SK-N-SH (cell line): ENCODE measurements at regions not wholly inside any gene's neighbourhood (a gene's known extent, or its start where the extent isn't known, plus 50 kb on each side); places are given as distances from the start of the nearest gene placed in this dataset.

Experiments
- CTCF ChIA-PET: fragments of 300-600, 350-600 bp; formaldehyde crosslinking; extraction: SDS; loops from one replicate; lab custom pipeline; 2021; lab: Yijun Ruan, JAX
- POLR2A ChIA-PET: fragments of 350-600 bp; sonication (Branson Sonifier 250); formaldehyde crosslinking; extraction: SDS; loops from one replicate; lab custom pipeline; 2020; ENCODE audit warnings: antibody characterized with exemption, inconsistent platforms; lab: Yijun Ruan, JAX
- DNase-seq: peaks from one replicate; pipeline ENCODE4 v3.0.0; 2012
- H2AFZ ChIP-seq: fragments of 200-600 bp; sonication (generic); 2 replicates; pipeline ENCODE4 v1.8.1; 2016; ENCODE audit warnings: antibody characterized with exemption, mild to moderate bottlenecking, low read depth
- H3F3A ChIP-seq: fragments of 200-600 bp; sonication (generic); replicated peaks from 2 replicates; pipeline ENCODE3; 2016; ENCODE audit warnings: antibody characterized with exemption, mild to moderate bottlenecking; ENCODE audit not compliant: insufficient read depth
- H3K27ac ChIP-seq, 2 experiments: fragments of 200-500 bp in 1 of 2; fragments of 200-600 bp in 1 of 2; sonication (Bioruptor generic) in 1 of 2; sonication (generic), shearing (Covaris generic) in 1 of 2; 2 replicates each; pipeline versions ENCODE4 v1.5.1 to v1.6.1; 2014 to 2016; ENCODE audit warnings: low read depth in 2 of 2, inconsistent platforms in 1 of 2, low read length in 1 of 2, mild to moderate bottlenecking in 1 of 2, mixed read lengths in 1 of 2
- H3K27me3 ChIP-seq: fragments of 200-600 bp; sonication (generic), shearing (Covaris generic); 2 replicates; pipeline ENCODE4 v1.6.1; 2016; ENCODE audit warnings: mixed run types; ENCODE audit not compliant: insufficient read depth
- H3K36me3 ChIP-seq, 2 experiments: fragments of 200-500 bp in 1 of 2; fragments of 200-600 bp in 1 of 2; sonication (Bioruptor generic) in 1 of 2; sonication (generic) in 1 of 2; replicated peaks in 1 of 2; 2 replicates each; pipeline versions ENCODE3 to v1.5.1; 2014 to 2016; ENCODE audit warnings: low read length in 1 of 2, mild to moderate bottlenecking in 1 of 2; ENCODE audit not compliant: insufficient read depth in 2 of 2, control insufficient read depth in 1 of 2
- H3K4me1 ChIP-seq, 2 experiments: fragments of 200-500 bp in 1 of 2; fragments of 200-600 bp in 1 of 2; sonication (Bioruptor generic) in 1 of 2; sonication (generic), shearing (Covaris generic) in 1 of 2; 2 replicates each; pipeline versions ENCODE4 v1.5.1 to v1.6.1; 2014 to 2016; ENCODE audit warnings: low read depth in 1 of 2, low read length in 1 of 2, mixed run types in 1 of 2; ENCODE audit not compliant: insufficient read depth in 2 of 2, control insufficient read depth in 1 of 2
- H3K4me2 ChIP-seq: fragments of 200-600 bp; sonication (generic), shearing (Covaris generic); 2 replicates; pipeline ENCODE4 v1.6.1; 2017; ENCODE audit warnings: mixed run types
- H3K4me3 ChIP-seq, 2 experiments: fragments of 200-500 bp in 1 of 2; fragments of 200-600 bp in 1 of 2; sonication (Bioruptor generic) in 1 of 2; sonication (generic), shearing (Covaris generic) in 1 of 2; 2 replicates each; pipeline versions ENCODE4 v1.5.1 to v1.8.1; 2014 to 2016; ENCODE audit warnings: low read depth in 2 of 2, inconsistent platforms in 1 of 2, low read length in 1 of 2, mild to moderate bottlenecking in 1 of 2, mixed read lengths in 1 of 2, moderate library complexity in 1 of 2
- H3K79me2 ChIP-seq: fragments of 200-600 bp; sonication (generic); 2 replicates; pipeline ENCODE4 v1.8.1; 2017; ENCODE audit warnings: mild to moderate bottlenecking; ENCODE audit not compliant: insufficient read depth
- H3K9ac ChIP-seq: fragments of 200-600 bp; sonication (generic); 2 replicates; pipeline ENCODE4 v1.6.1; 2017; ENCODE audit warnings: mixed run types
- H3K9me2 ChIP-seq: fragments of 200-600 bp; sonication (generic); 2 replicates; pipeline ENCODE4 v1.6.1; 2017; ENCODE audit warnings: mixed run types
- H3K9me3 ChIP-seq: fragments of 200-600 bp; sonication (generic); 2 replicates; pipeline ENCODE4 v1.6.1; 2017; ENCODE audit warnings: mixed run types, mild to moderate bottlenecking, moderate library complexity
- H4K20me1 ChIP-seq: fragments of 200-600 bp; sonication (generic); 2 replicates; pipeline ENCODE4 v1.6.1; 2017; ENCODE audit warnings: mild to moderate bottlenecking, mixed run types; ENCODE audit not compliant: insufficient read depth
- EP300 ChIP-seq, 2 experiments: IDR thresholded peaks; 2 replicates each; pipeline versions ENCODE4 v1.4.0 to v1.6.1; 2012; ENCODE audit warnings: borderline replicate concordance in 1 of 2, low read depth in 1 of 2, low read length in 1 of 2
- FOSL2 ChIP-seq: IDR thresholded peaks from 2 replicates; pipeline ENCODE4 v1.4.0; 2012; ENCODE audit warnings: low read depth, mild to moderate bottlenecking, moderate library complexity, borderline replicate concordance
- FOXJ3 ChIP-seq: sonication (generic); formaldehyde crosslinking; IDR thresholded peaks from 2 replicates; pipeline ENCODE4 v1.5.1; 2020; ENCODE audit warnings: mild to moderate bottlenecking, missing genetic modification reagents
- FOXM1 ChIP-seq: IDR thresholded peaks from 2 replicates; pipeline ENCODE4 v1.4.0; 2012; ENCODE audit warnings: low read depth, mild to moderate bottlenecking
- GABPA ChIP-seq: IDR thresholded peaks from 2 replicates; pipeline ENCODE4 v1.4.0; 2012; ENCODE audit warnings: low read depth, mild to moderate bottlenecking
- GATA2 ChIP-seq: sonication (generic); formaldehyde crosslinking; IDR thresholded peaks from 2 replicates; pipeline ENCODE4 v1.5.0; 2020; ENCODE audit warnings: mild to moderate bottlenecking, missing genetic modification reagents
- JUND ChIP-seq: IDR thresholded peaks from 2 replicates; pipeline ENCODE4 v1.4.0; 2012
- MXI1 ChIP-seq: IDR thresholded peaks from 2 replicates; pipeline ENCODE4 v1.6.1; 2012; ENCODE audit warnings: mild to moderate bottlenecking, low read depth, low read length, improper control_type of control experiment
- NFIC ChIP-seq: IDR thresholded peaks from 2 replicates; pipeline ENCODE4 v1.4.0; 2012; ENCODE audit warnings: borderline replicate concordance
- POLR2AphosphoS5 ChIP-seq: IDR thresholded peaks from 2 replicates; pipeline ENCODE4 v1.6.1; 2012; ENCODE audit warnings: low read depth, low read length
- RCOR1 ChIP-seq: fragments of 150-350 bp; IDR thresholded peaks from 2 replicates; pipeline ENCODE4 v1.6.1; 2017; ENCODE audit warnings: antibody characterized with exemption, low read length
- RXRA ChIP-seq: IDR thresholded peaks from 2 replicates; pipeline ENCODE4 v1.4.0; 2012; ENCODE audit warnings: low read depth, mild to moderate bottlenecking, borderline replicate concordance
- SIN3A ChIP-seq: IDR thresholded peaks from 2 replicates; pipeline ENCODE4 v1.6.1; 2012; ENCODE audit warnings: low read depth, mild to moderate bottlenecking, low read length, moderate library complexity, borderline replicate concordance
- SMC3 ChIP-seq: IDR thresholded peaks from 2 replicates; pipeline ENCODE4 v1.6.1; 2012; ENCODE audit warnings: low read depth, low read length, improper control_type of control experiment
- TAF1 ChIP-seq: IDR thresholded peaks from 2 replicates; pipeline ENCODE4 v1.6.1; 2012; ENCODE audit warnings: low read depth, mild to moderate bottlenecking, low read length, moderate library complexity, borderline replicate concordance
- TCF12 ChIP-seq: IDR thresholded peaks from 2 replicates; pipeline ENCODE4 v1.4.0; 2012
- WGBS: methylation state at CpG from one replicate; pipeline ENCODE4 v1.1.6; 2017; ENCODE audit warnings: low lambda C conversion rate; 5-methylcytosine and 5-hydroxymethylcytosine counted together
- TF ChIP-seq, protein P1 (sequence below): fragments of 200-600 bp; sonication (generic); IDR thresholded peaks from 2 replicates; pipeline ENCODE4 v1.6.1; 2017; ENCODE audit warnings: antibody characterized with exemption, mild to moderate bottlenecking, moderate library complexity
- TF ChIP-seq, protein P2 (sequence below): IDR thresholded peaks from 2 replicates; pipeline ENCODE4 v1.4.0; 2012; ENCODE audit warnings: low read depth, borderline replicate concordance
- TF ChIP-seq, protein P3 (sequence below): IDR thresholded peaks from 2 replicates; pipeline ENCODE4 v1.4.0; 2012; ENCODE audit warnings: low read depth, borderline replicate concordance
- TF ChIP-seq, protein P4 (sequence below): fragments of 150-350 bp; IDR thresholded peaks from 2 replicates; pipeline ENCODE4 v1.6.1; 2017; ENCODE audit warnings: antibody characterized with exemption, low read length, low read depth, borderline replicate concordance

DNA sequence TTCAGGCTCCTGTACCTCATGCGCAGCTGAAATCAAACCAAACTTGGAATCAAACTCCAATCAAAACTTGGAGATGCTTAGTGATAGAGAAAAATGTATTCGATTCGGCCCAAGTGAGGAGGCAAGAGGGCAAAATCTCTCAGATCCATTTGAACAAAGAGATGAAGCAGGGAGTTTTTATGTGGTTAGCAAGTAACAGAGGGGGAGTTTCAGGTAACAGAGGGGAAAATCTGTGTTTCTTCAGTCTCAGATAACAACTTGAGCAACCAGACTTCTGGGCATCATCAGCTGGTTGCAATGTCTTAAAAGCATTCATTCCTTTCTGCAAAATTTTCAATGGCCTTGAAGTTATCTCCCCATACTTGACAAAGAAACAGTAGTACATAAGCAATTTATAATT lies 245.1 kb upstream of the AVPR1A start (continued):
- TF ChIP-seq, protein P1, sequence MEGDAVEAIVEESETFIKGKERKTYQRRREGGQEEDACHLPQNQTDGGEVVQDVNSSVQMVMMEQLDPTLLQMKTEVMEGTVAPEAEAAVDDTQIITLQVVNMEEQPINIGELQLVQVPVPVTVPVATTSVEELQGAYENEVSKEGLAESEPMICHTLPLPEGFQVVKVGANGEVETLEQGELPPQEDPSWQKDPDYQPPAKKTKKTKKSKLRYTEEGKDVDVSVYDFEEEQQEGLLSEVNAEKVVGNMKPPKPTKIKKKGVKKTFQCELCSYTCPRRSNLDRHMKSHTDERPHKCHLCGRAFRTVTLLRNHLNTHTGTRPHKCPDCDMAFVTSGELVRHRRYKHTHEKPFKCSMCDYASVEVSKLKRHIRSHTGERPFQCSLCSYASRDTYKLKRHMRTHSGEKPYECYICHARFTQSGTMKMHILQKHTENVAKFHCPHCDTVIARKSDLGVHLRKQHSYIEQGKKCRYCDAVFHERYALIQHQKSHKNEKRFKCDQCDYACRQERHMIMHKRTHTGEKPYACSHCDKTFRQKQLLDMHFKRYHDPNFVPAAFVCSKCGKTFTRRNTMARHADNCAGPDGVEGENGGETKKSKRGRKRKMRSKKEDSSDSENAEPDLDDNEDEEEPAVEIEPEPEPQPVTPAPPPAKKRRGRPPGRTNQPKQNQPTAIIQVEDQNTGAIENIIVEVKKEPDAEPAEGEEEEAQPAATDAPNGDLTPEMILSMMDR = no peak
- TF ChIP-seq, protein P2, sequence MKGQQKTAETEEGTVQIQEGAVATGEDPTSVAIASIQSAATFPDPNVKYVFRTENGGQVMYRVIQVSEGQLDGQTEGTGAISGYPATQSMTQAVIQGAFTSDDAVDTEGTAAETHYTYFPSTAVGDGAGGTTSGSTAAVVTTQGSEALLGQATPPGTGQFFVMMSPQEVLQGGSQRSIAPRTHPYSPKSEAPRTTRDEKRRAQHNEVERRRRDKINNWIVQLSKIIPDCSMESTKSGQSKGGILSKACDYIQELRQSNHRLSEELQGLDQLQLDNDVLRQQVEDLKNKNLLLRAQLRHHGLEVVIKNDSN = no peak
- TF ChIP-seq, protein P3, sequence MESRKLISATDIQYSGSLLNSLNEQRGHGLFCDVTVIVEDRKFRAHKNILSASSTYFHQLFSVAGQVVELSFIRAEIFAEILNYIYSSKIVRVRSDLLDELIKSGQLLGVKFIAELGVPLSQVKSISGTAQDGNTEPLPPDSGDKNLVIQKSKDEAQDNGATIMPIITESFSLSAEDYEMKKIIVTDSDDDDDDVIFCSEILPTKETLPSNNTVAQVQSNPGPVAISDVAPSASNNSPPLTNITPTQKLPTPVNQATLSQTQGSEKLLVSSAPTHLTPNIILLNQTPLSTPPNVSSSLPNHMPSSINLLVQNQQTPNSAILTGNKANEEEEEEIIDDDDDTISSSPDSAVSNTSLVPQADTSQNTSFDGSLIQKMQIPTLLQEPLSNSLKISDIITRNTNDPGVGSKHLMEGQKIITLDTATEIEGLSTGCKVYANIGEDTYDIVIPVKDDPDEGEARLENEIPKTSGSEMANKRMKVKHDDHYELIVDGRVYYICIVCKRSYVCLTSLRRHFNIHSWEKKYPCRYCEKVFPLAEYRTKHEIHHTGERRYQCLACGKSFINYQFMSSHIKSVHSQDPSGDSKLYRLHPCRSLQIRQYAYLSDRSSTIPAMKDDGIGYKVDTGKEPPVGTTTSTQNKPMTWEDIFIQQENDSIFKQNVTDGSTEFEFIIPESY = no peak

DNA sequence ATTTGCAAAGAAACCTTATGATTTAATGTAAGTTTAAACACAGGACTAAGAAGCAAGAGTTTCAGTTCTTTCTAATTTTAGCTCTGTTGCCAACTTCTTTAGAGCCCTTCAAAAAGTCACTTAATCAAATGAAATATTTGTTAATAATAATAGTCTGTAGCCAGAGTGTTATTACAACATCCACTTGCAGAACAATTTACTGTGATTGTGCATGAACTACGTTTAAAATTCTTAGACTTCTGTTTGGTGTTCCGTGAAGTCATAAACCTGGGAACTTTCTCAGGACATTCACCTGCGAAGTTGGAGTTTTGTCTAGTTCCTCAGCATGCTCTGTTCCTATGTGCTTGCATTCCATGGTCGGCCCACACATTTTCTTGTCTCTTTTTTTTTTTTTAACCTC lies 244.0 kb upstream of the AVPR1A start:
- Histone ChIP-seq H3K79me2 (no peaks in the 10 kb centered on the region), H3K9me2 (no peaks in the 10 kb centered on the region), H3K27ac (no peak overlapping the region), H3F3A (no peaks in the 10 kb centered on the region), H4K20me1 (no peaks in the 10 kb centered on the region), H3K27me3 (peaks cover 4% of the 10 kb centered on the region; the same call in 1 of the 2 replicates), H3K9ac (no peak overlapping the region), H3K4me3 (no peak overlapping the region), H3K9me3 (no peaks in the 10 kb centered on the region), H3K36me3 (no peaks in the 10 kb centered on the region), H3K4me2 (no peak overlapping the region), H3K4me1 (no peaks in the 10 kb centered on the region), H2AFZ (no peak overlapping the region)
- 10% methylated on average over 4 of the region's 4 CpGs for WGBS
- CTCF ChIA-PET = interaction anchor here (1.1 kb wide), 1 partner anchor 25 kb away, joined by 3 read pairs; no protein-coding TSS in a partner anchor
- no peak for DNase-seq
- POLR2A ChIA-PET = no interaction called here
- TF ChIP-seq SIN3A = no peak
- TF ChIP-seq JUND = no peak
- TF ChIP-seq TAF1 = no peak
- TF ChIP-seq, protein P2 = no peak
- no peak for TF ChIP-seq RXRA
- TF ChIP-seq POLR2AphosphoS5 = no peak
- no peak for TF ChIP-seq RCOR1
- no peak for TF ChIP-seq TCF12
- TF ChIP-seq EP300 (IDR thresholded peaks at IDR 0.05; ENCODE audit: borderline replicate concordance in 1 of 2, low read depth in 1 of 2, low read length in 1 of 2) = no peak
- TF ChIP-seq NFIC = no peak
- TF ChIP-seq FOSL2 = no peak
- TF ChIP-seq FOXJ3 (CRISPR knock-in tag) = no peak
- no peak for TF ChIP-seq SMC3
- TF ChIP-seq GATA2 = no peak
- TF ChIP-seq, protein P4, sequence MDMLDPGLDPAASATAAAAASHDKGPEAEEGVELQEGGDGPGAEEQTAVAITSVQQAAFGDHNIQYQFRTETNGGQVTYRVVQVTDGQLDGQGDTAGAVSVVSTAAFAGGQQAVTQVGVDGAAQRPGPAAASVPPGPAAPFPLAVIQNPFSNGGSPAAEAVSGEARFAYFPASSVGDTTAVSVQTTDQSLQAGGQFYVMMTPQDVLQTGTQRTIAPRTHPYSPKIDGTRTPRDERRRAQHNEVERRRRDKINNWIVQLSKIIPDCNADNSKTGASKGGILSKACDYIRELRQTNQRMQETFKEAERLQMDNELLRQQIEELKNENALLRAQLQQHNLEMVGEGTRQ = no peak
- TF ChIP-seq, protein P1 = no peak
- no peak for TF ChIP-seq GABPA
- no peak for TF ChIP-seq FOXM1
- TF ChIP-seq MXI1 = no peak
